PC-9 (cell line): ENCODE measurements at regions not wholly inside any gene's neighbourhood (a gene's known extent, or its start where the extent isn't known, plus 50 kb on each side); places are given as distances from the start of the nearest gene placed in this dataset.

ENCODE experiments used
- BruUV-seq: library from RNA; stranded (reverse); fragments of 400-500 nt; replicated peaks from 2 replicates; lab custom pipeline; 2021; lab: Mats Ljungman, UMichigan
- CTCF ChIA-PET: fragments of 300-600 bp; sonication (Branson Sonifier 250); formaldehyde crosslinking; loops from one replicate; lab custom pipeline; 2022; ENCODE audit warnings: antibody characterized with exemption; lab: Charles Lee
- POLR2A ChIA-PET: fragments of 300-600 bp; sonication (Branson Sonifier 250); formaldehyde crosslinking; loops from one replicate; lab custom pipeline; 2022; ENCODE audit warnings: antibody characterized with exemption; ENCODE audit not compliant: unreplicated experiment; lab: Charles Lee
- DNase-seq, 2 experiments: peaks; one replicate each; pipeline versions ENCODE4 v3.0.0 to v3.0.0-alpha.2; 2015 to 2022; ENCODE audit warnings: mixed read lengths in 1 of 2
- H2AFZ ChIP-seq: fragments of 200-600 bp; sonication (generic); 2 replicates; pipeline ENCODE4 v1.8.1; 2017; ENCODE audit warnings: antibody characterized with exemption
- H3F3A ChIP-seq: fragments of 200-600 bp; sonication (generic); 2 replicates; pipeline ENCODE4 v1.8.1; 2017; ENCODE audit warnings: antibody characterized with exemption, mild to moderate bottlenecking, low read depth; ENCODE audit not compliant: insufficient read depth
- H3K27ac ChIP-seq: fragments of 200-600 bp; sonication (generic); 2 replicates; pipeline ENCODE4 v1.6.1; 2016; ENCODE audit warnings: mixed run types
- H3K27me3 ChIP-seq: fragments of 200-600 bp; sonication (generic); 2 replicates; pipeline ENCODE4 v1.6.1; 2016; ENCODE audit warnings: low read depth, mixed run types; ENCODE audit not compliant: insufficient read depth
- H3K36me3 ChIP-seq: fragments of 200-600 bp; sonication (generic); 2 replicates; pipeline ENCODE4 v1.6.1; 2016; ENCODE audit warnings: low read depth, mixed run types
- H3K4me1 ChIP-seq: fragments of 200-600 bp; sonication (generic); replicated peaks from 2 replicates; pipeline ENCODE4 v1.6.1; 2016; ENCODE audit warnings: mixed run types; ENCODE audit not compliant: insufficient read depth
- H3K4me2 ChIP-seq: fragments of 200-600 bp; sonication (generic); 2 replicates; pipeline ENCODE4 v1.6.1; 2017; ENCODE audit warnings: mixed run types
- H3K4me3 ChIP-seq: fragments of 200-600 bp; sonication (generic); 2 replicates; pipeline ENCODE4 v1.6.1; 2016; ENCODE audit warnings: mixed run types
- H3K79me2 ChIP-seq: fragments of 200-600 bp; sonication (generic); 2 replicates; pipeline ENCODE4 v1.6.1; 2017; ENCODE audit warnings: low read depth, mixed run types
- H3K9me2 ChIP-seq: fragments of 200-600 bp; sonication (generic); 2 replicates; pipeline ENCODE4 v1.8.1; 2017; ENCODE audit warnings: mild to moderate bottlenecking; ENCODE audit not compliant: insufficient read depth
- H3K9me3 ChIP-seq: fragments of 200-600 bp; sonication (generic); 2 replicates; pipeline ENCODE4 v1.8.1; 2016; ENCODE audit warnings: low read depth; ENCODE audit not compliant: insufficient read depth
- H4K20me1 ChIP-seq: fragments of 200-600 bp; sonication (generic); 2 replicates; pipeline ENCODE4 v1.8.1; 2017; ENCODE audit not compliant: insufficient read depth
- EZH2 ChIP-seq: fragments of 200-600 bp; sonication (generic); IDR thresholded peaks from 2 replicates; pipeline ENCODE4 v1.8.0; 2017; ENCODE audit warnings: antibody characterized with exemption, low read depth
- intact Hi-C: fragments of 100-400 bp; cut with micrococcal nuclease; formaldehyde crosslinking; loops from one replicate; pipeline ENCODE4 v1.10.0; 2022; ENCODE audit not compliant: unreplicated experiment
- TF ChIP-seq, protein P1 (sequence below): fragments of 200-600 bp; sonication (generic); conservative IDR thresholded peaks from 2 replicates; pipeline ENCODE4 v1.6.1; 2017; ENCODE audit warnings: mixed run types, antibody characterized with exemption, mild to moderate bottlenecking, moderate library complexity

DNA sequence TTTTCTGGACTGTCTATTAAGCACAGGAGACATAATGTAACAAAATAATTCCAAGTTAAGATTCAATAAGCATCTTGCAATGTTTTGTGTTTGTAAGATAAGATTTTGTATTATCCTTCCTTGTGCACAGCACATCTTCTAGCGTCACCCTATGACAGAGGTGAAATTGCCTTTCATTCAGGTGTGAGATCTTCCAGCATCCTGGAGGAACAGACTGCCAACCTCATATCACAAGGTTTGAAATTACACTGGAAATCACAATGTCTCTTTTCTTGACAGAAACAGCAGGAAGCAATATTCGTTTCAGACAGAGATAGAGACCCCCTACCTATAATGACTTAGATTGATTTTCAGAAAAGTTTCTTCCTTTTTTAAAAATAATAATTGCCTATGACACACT lies 668.6 kb downstream of the GABRG1 start:
- intact Hi-C loops: no loop called here

DNA sequence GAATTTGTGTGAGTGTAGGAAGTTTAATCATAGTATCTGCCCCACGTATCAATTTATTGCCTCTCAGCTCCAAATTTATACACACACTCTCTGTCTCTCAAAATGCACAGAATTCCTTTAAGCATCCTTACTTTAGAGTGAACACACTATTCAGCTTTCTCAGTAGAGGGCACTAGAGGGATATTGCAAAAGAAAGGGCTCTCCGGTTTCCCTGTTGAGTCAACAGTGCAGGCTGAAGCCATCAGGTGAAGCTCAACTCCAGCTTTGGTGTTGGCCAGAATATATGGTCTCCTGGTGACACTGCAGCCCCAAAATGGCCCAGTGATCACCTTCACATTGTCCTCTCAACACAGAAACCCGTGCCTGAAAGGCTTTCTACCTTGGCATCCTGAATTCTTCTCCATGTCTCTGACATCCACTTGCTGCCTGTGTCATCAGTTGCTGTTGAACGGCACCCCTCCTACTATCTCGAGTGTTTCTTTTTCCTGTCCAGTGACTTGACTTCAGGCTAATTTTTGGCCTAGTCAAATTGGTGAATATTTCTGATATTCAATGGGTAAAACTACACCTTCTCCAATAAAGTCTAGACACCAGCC lies 670.5 kb downstream of the GABRG1 start:
- intact Hi-C loops: loop anchor here (5.0 kb wide), 2 partner anchors 289 to 824 kb away; no protein-coding TSS in a partner anchor
- ChIA-PET CTCF (interaction anchor here (1.2 kb wide), 1 partner anchor 289 kb away, joined by 4 read pairs; no protein-coding TSS in a partner anchor), POLR2A (no interaction called here)
- H3K4me1 ChIP-seq: no peaks in the 10 kb centered on the region
- H2AFZ ChIP-seq: no peak overlapping the region
- no peaks in the 10 kb centered on the region for H3K9me3 ChIP-seq
- H3K4me2 ChIP-seq: no peak overlapping the region
- H3K79me2 ChIP-seq: no peaks in the 10 kb centered on the region
- no peak for TF ChIP-seq EZH2
- TF ChIP-seq, protein P1, sequence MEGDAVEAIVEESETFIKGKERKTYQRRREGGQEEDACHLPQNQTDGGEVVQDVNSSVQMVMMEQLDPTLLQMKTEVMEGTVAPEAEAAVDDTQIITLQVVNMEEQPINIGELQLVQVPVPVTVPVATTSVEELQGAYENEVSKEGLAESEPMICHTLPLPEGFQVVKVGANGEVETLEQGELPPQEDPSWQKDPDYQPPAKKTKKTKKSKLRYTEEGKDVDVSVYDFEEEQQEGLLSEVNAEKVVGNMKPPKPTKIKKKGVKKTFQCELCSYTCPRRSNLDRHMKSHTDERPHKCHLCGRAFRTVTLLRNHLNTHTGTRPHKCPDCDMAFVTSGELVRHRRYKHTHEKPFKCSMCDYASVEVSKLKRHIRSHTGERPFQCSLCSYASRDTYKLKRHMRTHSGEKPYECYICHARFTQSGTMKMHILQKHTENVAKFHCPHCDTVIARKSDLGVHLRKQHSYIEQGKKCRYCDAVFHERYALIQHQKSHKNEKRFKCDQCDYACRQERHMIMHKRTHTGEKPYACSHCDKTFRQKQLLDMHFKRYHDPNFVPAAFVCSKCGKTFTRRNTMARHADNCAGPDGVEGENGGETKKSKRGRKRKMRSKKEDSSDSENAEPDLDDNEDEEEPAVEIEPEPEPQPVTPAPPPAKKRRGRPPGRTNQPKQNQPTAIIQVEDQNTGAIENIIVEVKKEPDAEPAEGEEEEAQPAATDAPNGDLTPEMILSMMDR: peak; percentile 57
- H3K27ac ChIP-seq: no peak overlapping the region
- no peaks in the 10 kb centered on the region for H4K20me1 ChIP-seq
- H3K9me2 ChIP-seq: no peaks in the 10 kb centered on the region; the same call in 1 of the 2 replicates
- no peaks in the 10 kb centered on the region for H3K27me3 ChIP-seq
- no peaks in the 10 kb centered on the region for H3F3A ChIP-seq
- H3K4me3 ChIP-seq: no peak overlapping the region
- DNase-seq: peak in 1 of 2 experiments; percentile 33
- H3K36me3 ChIP-seq: no peaks in the 10 kb centered on the region
- no TSS peak for BruUV-seq

More for the DNA sequence above, 668.6 kb downstream of the GABRG1 start:
- ChIA-PET CTCF (no interaction called here), POLR2A (no interaction called here)
- Histone ChIP-seq H3K4me2 (no peak overlapping the region), H3F3A (no peaks in the 10 kb centered on the region), H2AFZ (no peak overlapping the region), H3K79me2 (no peaks in the 10 kb centered on the region), H3K27ac (no peak overlapping the region), H3K27me3 (no peaks in the 10 kb centered on the region), H3K36me3 (no peaks in the 10 kb centered on the region), H3K9me3 (no peaks in the 10 kb centered on the region), H3K9me2 (no peaks in the 10 kb centered on the region; the same call in 1 of the 2 replicates), H3K4me3 (no peak overlapping the region), H4K20me1 (no peaks in the 10 kb centered on the region), H3K4me1 (no peaks in the 10 kb centered on the region)
- BruUV-seq: no TSS peak
- DNase-seq: no peak
- TF ChIP-seq, protein P1: no peak
- TF ChIP-seq EZH2: no peak

DNA sequence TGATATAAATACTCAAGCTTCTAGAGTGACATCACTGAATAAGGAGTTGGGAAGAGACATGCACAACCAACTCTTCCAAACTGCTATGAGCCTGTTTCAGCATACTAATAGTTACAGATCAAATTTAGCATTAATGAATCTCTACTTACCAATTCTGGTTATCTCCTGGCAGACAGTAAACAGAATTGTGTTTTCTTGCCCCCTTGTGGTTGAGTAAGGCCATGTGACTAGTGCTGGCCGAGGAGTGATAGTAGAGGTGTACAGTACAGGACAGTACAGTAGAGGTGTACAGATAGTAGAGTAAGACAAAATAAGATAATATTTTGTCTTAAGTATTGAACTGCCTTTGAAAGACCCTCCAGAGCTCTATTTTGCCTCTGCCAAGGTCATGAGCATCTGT lies 681.4 kb downstream of the GABRG1 start:
- no peaks in the 10 kb centered on the region for H3F3A ChIP-seq
- H3K9me3 ChIP-seq: no peaks in the 10 kb centered on the region
- no peaks in the 10 kb centered on the region for H3K4me1 ChIP-seq
- H3K9me2 ChIP-seq: no peaks in the 10 kb centered on the region
- ChIA-PET CTCF (no interaction called here), POLR2A (no interaction called here)
- H3K4me2 ChIP-seq: no peak overlapping the region
- no peaks in the 10 kb centered on the region for H4K20me1 ChIP-seq
- intact Hi-C loops: loop anchor here (1.0 kb wide), 1 partner anchor 515 kb away; no protein-coding TSS in a partner anchor
- H3K27me3 ChIP-seq: no peaks in the 10 kb centered on the region
- no peak overlapping the region for H3K4me3 ChIP-seq
- no peak overlapping the region for H3K27ac ChIP-seq
- no TSS peak for BruUV-seq
- DNase-seq: no peak
- H2AFZ ChIP-seq: no peak overlapping the region
- no peaks in the 10 kb centered on the region for H3K79me2 ChIP-seq
- TF ChIP-seq, protein P1: peak; percentile 52; the same call in 1 of the 2 replicates
- no peak for TF ChIP-seq EZH2
- no peaks in the 10 kb centered on the region for H3K36me3 ChIP-seq
